Fibroblast of gingiva (primary cell): ENCODE measurements at regions not wholly inside any gene's neighbourhood (a gene's known extent, or its start where the extent isn't known, plus 50 kb on each side); places are given as distances from the start of the nearest gene placed in this dataset.

Source experiments
- DNase-seq: peaks from one replicate; pipeline ENCODE4 v3.0.0-alpha.2; 2011; ENCODE audit warnings: low read depth

GRCh38 chr11:122062763-122063162 is 53.3 kb downstream of the BLID start:
- DNase-seq, result no peak

DNA sequence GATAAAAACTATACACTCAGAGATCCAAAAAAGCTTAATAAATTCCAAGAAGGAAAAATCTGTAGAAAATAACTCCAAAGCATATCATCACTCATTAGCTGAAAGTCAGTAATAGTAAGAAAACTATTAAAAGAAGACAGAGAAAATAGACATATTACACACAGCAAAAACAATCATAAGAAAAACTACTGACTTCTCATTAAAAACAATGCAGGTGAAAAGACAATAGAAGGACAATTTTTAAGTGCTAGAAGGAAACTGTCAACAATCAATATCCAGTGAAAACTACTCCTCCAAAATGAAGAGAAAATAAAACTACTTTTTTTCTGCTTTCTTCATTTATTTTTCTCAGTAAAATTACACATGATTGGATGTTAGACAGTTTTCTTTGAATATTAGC is 56.5 kb downstream of the BLID start:
- DNase-seq, result no peak

- no peak for DNase-seq
Observed at GRCh38 chr11:122050021-122050690, 65.9 kb downstream of the BLID start.

DNA sequence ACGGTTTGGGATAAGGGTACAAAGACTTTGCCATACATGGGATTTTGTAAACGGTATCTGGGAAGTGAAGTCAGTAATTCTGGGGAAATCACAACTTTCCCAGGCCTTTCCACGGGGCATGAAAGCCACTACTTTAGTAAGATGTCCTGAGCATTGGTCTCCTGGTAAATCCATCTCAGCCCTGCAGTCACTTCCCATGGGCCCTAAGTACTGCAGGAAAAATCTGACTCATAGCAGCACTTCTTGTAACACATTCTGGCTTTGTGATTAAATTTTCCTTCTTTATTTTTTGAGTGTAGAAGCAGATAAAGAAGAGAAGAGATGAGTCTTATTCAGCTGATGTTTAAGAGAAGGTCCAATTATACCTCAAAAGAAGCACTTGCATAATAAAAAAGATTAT is 67.6 kb downstream of the BLID start:
- no peak for DNase-seq

GRCh38 chr11:122046846-122047245 is 69.2 kb downstream of the BLID start:
- DNase-seq, result peak; percentile 55

DNA sequence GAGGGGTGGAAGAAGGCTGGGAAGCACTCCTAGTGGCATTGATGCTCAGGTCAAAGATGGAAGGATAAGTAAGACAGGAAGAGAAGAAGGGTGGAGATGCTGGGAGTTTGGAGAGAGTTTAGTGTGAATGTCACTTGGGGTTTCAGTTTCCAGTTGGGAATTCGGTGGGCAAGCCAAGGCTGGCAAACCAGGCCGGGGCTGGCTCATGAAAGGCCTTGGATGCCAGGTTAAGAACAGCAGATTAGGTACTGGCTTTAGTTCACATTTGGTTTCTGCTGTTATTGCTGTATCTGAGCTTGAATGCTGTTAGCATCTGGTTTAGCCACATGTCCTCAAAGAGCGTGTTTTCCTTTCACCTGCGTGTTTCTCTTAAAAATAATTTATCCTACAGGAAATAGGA is 69.6 kb downstream of the BLID start:
- no peak for DNase-seq

DNA sequence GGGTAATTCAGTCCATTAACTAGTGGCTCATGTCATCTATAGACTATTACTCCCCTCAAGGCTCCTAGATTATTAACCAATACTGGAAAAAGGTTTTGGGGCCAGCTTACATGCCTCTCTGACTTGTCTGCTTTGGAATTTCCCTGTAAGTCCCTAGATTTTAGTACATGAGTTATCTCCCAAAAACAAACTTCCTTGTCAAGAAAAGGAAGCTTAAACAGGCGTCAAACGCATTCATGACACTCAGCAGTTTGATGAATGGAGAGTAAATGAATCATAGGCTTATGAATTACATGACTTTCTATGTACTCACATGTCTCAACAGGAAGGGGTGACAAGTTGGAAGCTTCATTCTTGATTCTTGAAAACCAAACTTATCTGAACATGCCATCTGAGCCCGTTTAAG is 70.8 kb downstream of the BLID start:
- DNase-seq, result peak; percentile 10

GRCh38 chr11:122044086-122044485 is 71.9 kb downstream of the BLID start:
- no peak for DNase-seq

DNA sequence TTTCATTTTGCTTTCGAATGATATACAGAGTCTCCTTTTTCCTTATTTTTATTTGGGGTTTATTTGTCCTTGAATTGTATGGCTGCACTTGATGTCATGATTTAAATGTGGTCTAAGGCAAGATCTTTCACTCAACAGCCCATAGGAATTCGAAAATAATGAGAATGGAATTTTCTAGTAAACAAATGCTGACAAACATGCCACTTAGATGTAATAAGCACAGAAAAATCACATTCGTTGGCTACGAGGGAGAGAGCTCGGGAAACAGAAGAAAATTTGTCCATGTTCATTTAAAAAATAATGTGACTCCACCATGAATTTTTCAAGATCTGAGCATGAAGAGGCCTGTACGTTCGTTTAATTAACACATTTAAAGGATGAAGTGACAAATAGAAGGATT is 73.0 kb downstream of the BLID start:
- DNase-seq, result no peak

DNA sequence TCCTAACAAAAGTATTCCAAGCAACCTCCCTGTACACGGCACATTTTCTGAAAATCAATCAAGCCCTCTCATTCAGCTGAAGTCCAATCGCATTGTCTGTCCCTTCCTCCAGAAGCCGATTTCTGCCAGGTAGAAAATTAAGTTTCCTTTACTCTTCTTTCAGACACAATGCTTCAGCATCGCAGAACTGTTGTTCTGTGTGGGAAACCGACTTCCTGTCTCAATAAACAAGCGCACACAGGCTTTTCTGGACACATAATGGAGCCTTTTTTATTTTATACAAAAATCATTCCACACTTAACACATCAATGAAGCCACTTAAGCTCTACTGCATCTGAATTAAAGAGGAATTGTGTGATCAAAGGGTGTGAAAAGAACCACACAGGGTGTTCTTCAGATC is 75.6 kb downstream of the BLID start:
- no peak for DNase-seq

GRCh38 chr11:122038543-122038942 is 77.5 kb downstream of the BLID start:
- peak; percentile 79 for DNase-seq

DNA sequence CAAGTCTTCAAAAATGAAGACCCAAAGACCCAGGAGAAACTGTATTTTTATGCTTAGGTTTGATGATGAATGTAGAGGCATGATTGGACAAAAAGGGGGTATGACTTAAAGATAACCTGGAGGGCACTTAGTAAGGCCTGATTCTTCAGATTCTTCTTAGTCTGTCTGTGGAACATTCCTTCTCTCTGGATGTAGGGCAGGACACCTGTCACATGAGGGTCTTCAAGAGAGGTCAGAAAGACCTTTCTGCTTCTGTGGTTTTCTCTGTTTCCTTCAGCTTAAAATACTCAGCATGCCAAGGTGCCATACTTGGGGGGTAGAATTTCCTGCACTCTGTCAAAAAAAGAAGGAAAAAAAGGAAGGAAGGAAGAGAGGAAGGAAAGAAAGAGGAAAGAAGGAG is 78.1 kb downstream of the BLID start:
- DNase-seq, result no peak

- DNase-seq, result no peak
Observed at GRCh38 chr11:122036493-122036892, 79.5 kb downstream of the BLID start.

DNA sequence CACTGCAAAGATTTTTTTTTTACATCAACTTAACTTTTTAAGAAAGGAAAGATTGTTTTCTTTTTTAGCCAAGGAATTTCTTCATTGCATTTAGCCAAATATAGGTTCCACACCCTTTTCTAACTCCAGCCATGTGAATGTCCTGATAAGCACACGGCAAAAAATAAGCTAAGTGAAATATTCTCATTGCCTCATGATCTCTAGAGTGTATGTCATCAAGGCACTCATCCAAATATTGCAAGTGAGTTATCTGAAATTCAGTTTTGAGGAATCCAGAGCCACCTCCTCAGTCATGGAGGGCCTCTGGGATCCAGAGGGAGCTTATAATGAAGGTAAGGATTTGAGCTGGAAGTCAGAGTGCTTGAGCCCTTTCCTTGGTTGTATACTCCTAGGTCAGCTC is 80.0 kb downstream of the BLID start:
- DNase-seq, result peak; percentile 44

- peak; percentile 22 for DNase-seq
Observed at GRCh38 chr11:122033631-122034030, 82.4 kb downstream of the BLID start.

GRCh38 chr11:122033193-122033592 is 82.8 kb downstream of the BLID start:
- DNase-seq, result no peak

GRCh38 chr11:122032317-122032716 is 83.7 kb downstream of the BLID start:
- DNase-seq, result peak; percentile 98

DNA sequence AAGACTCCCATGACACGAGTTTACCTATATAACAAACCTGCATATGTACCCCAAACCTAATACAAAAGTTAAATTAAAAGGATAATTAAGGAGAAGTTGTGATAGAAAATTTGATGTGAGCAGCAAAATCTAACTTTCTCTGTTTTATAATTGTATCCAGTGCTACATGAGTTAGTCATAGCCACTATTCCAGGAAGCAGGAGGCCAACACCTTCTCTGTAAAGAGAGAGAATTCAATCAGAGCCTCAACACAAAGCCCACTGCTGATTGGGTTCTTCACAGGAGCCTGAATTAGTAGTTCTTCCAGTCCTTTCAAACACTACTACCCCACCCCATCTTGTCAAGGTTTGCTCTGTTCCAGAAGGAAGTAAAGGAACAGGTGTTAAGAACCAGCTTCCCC is 84.2 kb downstream of the BLID start:
- DNase-seq, result no peak

DNA sequence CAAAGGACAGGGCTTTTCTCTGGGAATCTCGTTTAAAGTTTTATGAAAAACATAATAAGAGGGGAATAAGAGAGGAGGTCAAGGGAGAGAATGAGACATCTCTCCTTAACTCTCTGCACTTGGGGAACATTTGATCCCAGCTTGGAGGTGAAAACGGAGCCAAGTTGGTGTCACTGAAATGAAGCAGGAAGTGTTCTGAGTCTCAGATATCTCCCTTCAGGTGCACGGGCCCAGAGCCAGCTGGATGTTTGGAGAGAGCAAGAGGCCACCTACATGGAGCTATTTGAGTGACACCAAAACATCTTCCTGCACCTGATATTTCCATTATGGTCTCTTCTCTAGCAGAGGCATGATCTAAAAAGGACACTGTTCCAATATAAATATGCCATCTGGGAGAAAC is 85.7 kb downstream of the BLID start:
- DNase-seq, result no peak

DNA sequence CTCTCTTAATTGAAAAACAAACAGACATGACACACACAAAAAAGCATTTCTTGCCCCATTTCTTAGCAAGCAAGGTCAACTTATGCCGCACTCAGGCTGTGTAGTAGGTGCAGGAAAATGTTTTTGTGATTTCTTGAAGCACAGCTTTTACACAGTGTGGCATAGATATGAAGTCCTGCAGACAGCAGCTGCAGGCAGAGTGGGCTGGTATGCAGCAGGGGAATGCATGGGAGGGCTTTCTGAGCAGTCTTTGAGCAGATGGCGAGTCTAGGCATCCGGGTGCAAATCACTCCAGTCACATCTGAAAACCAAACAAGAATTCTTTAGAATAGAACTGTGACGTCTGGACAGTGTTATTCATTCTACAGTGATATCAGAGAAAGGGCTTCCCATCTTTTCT is 87.5 kb downstream of the BLID start:
- peak; percentile 16 for DNase-seq

GRCh38 chr11:122028036-122028435 is 88.0 kb downstream of the BLID start:
- DNase-seq, result peak; percentile 39

DNA sequence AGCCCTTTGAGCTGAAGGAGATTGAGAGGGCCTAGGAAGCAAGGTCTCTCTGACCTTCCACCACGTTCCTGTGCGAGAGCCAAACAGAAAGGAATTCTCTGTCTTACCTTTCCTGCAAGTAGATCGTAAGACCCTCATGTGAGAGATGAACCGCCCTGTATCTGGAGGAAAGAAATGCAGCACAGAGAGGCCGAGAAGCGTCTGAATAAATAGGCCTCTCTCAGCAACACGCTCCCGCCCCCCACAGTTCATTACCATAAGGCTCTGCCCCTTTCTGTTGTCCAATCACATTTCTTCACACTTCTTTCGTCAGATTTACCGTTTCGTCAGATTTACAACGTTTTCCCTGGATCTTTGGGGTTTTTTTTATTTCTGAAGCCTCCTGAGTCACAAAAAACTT is 90.3 kb downstream of the BLID start:
- DNase-seq, result peak; percentile 39

DNA sequence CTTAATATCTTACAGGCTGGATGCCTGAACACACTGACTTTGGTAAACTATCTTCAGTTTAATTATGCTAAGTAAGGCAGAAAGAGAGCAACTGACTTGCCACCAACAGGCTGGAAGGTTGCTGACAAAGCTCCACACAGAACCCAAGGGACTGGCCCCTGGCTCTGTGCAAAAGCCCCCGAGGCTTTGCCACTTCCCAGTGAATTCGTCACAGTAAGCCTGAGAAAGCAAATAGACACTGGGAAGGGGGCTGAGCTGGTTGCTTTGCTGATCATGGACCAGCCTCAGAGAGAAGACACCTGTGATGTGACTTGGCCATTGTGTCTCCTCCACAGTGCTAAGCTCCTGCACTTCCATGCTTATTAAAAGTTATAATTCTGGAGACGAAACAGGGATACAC is 91.7 kb downstream of the BLID start:
- DNase-seq, result no peak

DNA sequence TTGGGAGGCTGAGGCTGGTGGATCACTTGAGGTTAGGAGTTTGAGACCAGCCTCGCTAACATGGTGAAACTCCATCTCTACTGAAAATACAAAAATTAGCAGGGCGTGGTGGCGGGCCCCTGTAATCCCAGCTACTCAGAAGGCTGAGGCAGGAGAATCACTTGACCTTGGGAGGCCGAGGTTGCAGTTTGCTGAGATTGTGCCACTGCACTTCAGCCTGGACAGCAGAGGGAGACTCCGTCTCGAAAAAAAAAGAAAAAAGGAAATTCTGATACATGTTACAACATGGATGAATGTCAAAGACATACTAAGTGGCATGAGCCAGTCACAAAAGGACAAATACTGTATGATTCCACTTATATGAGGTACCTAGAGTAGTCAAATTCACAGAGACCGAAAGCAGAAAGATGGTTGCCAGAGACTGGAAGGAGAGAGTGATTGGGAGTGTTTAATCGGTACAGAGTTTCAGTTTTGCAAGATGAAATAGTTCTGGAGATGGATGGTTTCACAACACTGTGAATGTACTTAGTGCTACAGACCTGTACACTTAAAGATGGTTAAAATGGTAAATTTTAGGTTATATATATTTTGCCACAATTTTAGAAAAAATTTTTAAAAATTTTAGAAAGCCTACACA is 92.3 kb downstream of the BLID start:
- DNase-seq, result peak; percentile 55
